ENCODE measurements at regions not wholly inside any gene's neighbourhood (a gene's known extent, or its start where the extent isn't known, plus 50 kb on each side); places are given as distances from the start of the nearest gene placed in this dataset.

DNA sequence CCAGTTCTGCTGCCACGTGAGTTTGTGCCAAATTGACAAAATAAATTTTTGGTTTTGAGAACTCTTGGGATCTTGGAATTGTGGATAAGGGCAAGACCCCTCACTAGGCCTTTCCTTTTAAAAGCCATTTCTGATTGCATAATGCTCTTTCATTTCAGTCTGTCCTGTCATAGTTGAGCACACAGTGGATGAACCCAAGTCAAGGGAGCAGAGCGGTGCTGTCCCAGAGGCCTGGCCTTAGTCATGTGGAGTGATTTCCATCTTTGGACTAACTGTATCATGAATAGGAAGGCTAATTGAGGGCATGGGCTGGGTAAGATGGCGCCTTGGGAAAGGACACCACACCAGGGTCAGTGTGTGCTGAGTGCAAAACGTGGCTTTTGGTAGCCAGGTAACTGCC, 304.0 kb downstream of the UACA start:
- Histone ChIP-seq H3K23me2 (ENCODE audit: insufficient read length, low read depth, low read length, poor library complexity, severe bottlenecking) (no peaks in the 10 kb centered on the region), H3K4ac (ENCODE audit: low read depth, low read length) (no peak overlapping the region), H2BK5ac (ENCODE audit: insufficient read length, low read length) (no peak overlapping the region), H4K20me1 (ENCODE audit: control insufficient read depth, insufficient read depth, insufficient read length) (no peaks in the 10 kb centered on the region), H2BK20ac (ENCODE audit: low read depth, low read length, poor library complexity, severe bottlenecking) (no peak overlapping the region), H3K4me1 (ENCODE audit: insufficient read depth, low read length) (no peaks in the 10 kb centered on the region), H3K23ac (ENCODE audit: insufficient read length, low read depth, low read length) (no peak overlapping the region), H2BK12ac (ENCODE audit: insufficient read length, low read depth, low read length) (no peak overlapping the region), H3K18ac (ENCODE audit: insufficient read length, low read depth, low read length) (no peak overlapping the region), H3K27ac (ENCODE audit: insufficient read length, low read depth, low read length) (no peak overlapping the region), H2BK120ac (ENCODE audit: low read depth, low read length, poor library complexity, severe bottlenecking) (no peak overlapping the region), H4K5ac (ENCODE audit: insufficient read length, low read depth, low read length) (no peak overlapping the region), H3T11ph (ENCODE audit: low read length) (no peak overlapping the region), H2AK5ac (ENCODE audit: insufficient read length, low read length) (no peak overlapping the region), H2BK15ac (ENCODE audit: low read depth, low read length) (no peak overlapping the region), H4K91ac (ENCODE audit: insufficient read length, low read depth, low read length) (no peak overlapping the region), H3K4me2 (ENCODE audit: insufficient read depth, insufficient read length, low read length) (no peak overlapping the region), H3K79me2 (ENCODE audit: insufficient read depth, low read length) (no peaks in the 10 kb centered on the region), H3K14ac (ENCODE audit: insufficient read depth, low read length) (no peak overlapping the region), H3K9me3 (ENCODE audit: control insufficient read depth, low read depth, low read length) (no peaks in the 10 kb centered on the region), H2AFZ (ENCODE audit: low read length) (no peak overlapping the region), H3K56ac (ENCODE audit: insufficient read length, low read depth, low read length) (no peak overlapping the region), H3K79me1 (ENCODE audit: insufficient read depth, low read depth, low read length, poor library complexity, severe bottlenecking) (no peaks in the 10 kb centered on the region), H3K9ac (ENCODE audit: extremely low read depth, insufficient read length, low read length) (no peak overlapping the region), H4K8ac (replicated peaks; ENCODE audit: insufficient read length, low read depth, low read length) (no peak overlapping the region), H3K27me3 (ENCODE audit: insufficient read depth, low read length) (no peaks in the 10 kb centered on the region)
- peaks cover 14% of the 10 kb centered on the region for H3K27me3 Mint-ChIP-seq (ENCODE audit: low read depth)
- no peaks in the 10 kb centered on the region for H3K9me3 Mint-ChIP-seq
- no peak overlapping the region for H3K27ac Mint-ChIP-seq
- no peak overlapping the region for H3K4me3 Mint-ChIP-seq
- WGBS (ENCODE audit: extremely low coverage, insufficient read length, low lambda C conversion rate), result no CpG with 5 or more reads among the region's 4 CpGs
- no peaks in the 10 kb centered on the region for H3K36me3 Mint-ChIP-seq (ENCODE audit: insufficient read depth in 1 of 3, low read depth in 3 of 3)
- DNase-seq, result no peak
- H3K4me1 Mint-ChIP-seq, result peaks cover 2 to 5% of the 10 kb centered on the region in 2 experiments; a peak in 2 of 4 replicates
- TF ChIP-seq, protein P1, sequence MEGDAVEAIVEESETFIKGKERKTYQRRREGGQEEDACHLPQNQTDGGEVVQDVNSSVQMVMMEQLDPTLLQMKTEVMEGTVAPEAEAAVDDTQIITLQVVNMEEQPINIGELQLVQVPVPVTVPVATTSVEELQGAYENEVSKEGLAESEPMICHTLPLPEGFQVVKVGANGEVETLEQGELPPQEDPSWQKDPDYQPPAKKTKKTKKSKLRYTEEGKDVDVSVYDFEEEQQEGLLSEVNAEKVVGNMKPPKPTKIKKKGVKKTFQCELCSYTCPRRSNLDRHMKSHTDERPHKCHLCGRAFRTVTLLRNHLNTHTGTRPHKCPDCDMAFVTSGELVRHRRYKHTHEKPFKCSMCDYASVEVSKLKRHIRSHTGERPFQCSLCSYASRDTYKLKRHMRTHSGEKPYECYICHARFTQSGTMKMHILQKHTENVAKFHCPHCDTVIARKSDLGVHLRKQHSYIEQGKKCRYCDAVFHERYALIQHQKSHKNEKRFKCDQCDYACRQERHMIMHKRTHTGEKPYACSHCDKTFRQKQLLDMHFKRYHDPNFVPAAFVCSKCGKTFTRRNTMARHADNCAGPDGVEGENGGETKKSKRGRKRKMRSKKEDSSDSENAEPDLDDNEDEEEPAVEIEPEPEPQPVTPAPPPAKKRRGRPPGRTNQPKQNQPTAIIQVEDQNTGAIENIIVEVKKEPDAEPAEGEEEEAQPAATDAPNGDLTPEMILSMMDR (conservative IDR thresholded peaks at IDR 0.05), result no peak
